ENCODE measurements at regions not wholly inside any gene's neighbourhood (a gene's known extent, or its start where the extent isn't known, plus 50 kb on each side); places are given as distances from the start of the nearest gene placed in this dataset.

- TF ChIP-seq SPI1 (IDR thresholded peaks at IDR 0.05; ENCODE audit: low read depth, low read length) (no peak), POLR2A (IDR thresholded peaks at IDR 0.05; ENCODE audit: low read depth, low read length) (no peak), POLR2AphosphoS5 (IDR thresholded peaks at IDR 0.05; ENCODE audit: low read depth, low read length) (no peak), TAF1 (IDR thresholded peaks at IDR 0.05; ENCODE audit: low read depth, low read length) (no peak)
These were observed 54.2 kb upstream of the DAAM1 start for GRCh38 chr14:59134307-59134706.
